Liver (tissue), 8 donors: ENCODE measurements at regions not wholly inside any gene's neighbourhood (a gene's known extent, or its start where the extent isn't known, plus 50 kb on each side); places are given as distances from the start of the nearest gene placed in this dataset.

ENCODE experiments used
- DNase-seq: peaks from one replicate; pipeline ENCODE4 v3.0.0-alpha.2; 2017; ENCODE audit warnings: low spot score
- H3K27ac ChIP-seq, 2 donors: one replicate each; pipeline ENCODE4 v1.7.0; 2013; ENCODE audit warnings: inconsistent platforms in 2 of 2, low read length in 2 of 2, control low read depth in 1 of 2, low read depth in 1 of 2, mild to moderate bottlenecking in 1 of 2
- H3K27me3 ChIP-seq, 4 donors: one replicate each; pipeline versions ENCODE4 v1.6.1 to v1.7.0; 2013; ENCODE audit warnings: low read length in 3 of 4, inconsistent platforms in 1 of 4, mild to moderate bottlenecking in 1 of 4, moderate library complexity in 1 of 4; ENCODE audit not compliant: control insufficient read depth in 4 of 4, insufficient read depth in 4 of 4
- H3K36me3 ChIP-seq, 4 donors: one replicate each; pipeline versions ENCODE4 v1.6.1 to v1.7.0; 2013; ENCODE audit warnings: low read length in 3 of 4, mild to moderate bottlenecking in 3 of 4, low read depth in 1 of 4, moderate library complexity in 1 of 4; ENCODE audit not compliant: control insufficient read depth in 4 of 4, insufficient read depth in 3 of 4
- H3K4me1 ChIP-seq, 4 donors: one replicate each; pipeline versions ENCODE4 v1.6.1 to v1.7.0; 2013; ENCODE audit warnings: low read length in 3 of 4, mild to moderate bottlenecking in 3 of 4, moderate library complexity in 1 of 4; ENCODE audit not compliant: control insufficient read depth in 4 of 4, insufficient read depth in 4 of 4
- H3K4me3 ChIP-seq, 3 donors: one replicate each; pipeline versions ENCODE4 v1.6.1 to v1.7.0; 2013; ENCODE audit warnings: low read length in 3 of 3, control low read depth in 1 of 3, low read depth in 1 of 3, mild to moderate bottlenecking in 1 of 3
- H3K9ac ChIP-seq, 2 donors: one replicate each; pipeline ENCODE4 v1.7.0; 2013; ENCODE audit warnings: low read length in 2 of 2, mild to moderate bottlenecking in 2 of 2, moderate library complexity in 2 of 2, control low read depth in 1 of 2, low read depth in 1 of 2
- H3K9me3 ChIP-seq, 4 donors: one replicate each; pipeline versions ENCODE4 v1.6.1 to v1.7.0; 2013; ENCODE audit warnings: low read length in 3 of 4; ENCODE audit not compliant: control insufficient read depth in 4 of 4
- CTCF ChIP-seq: fragments of 150-350 bp; IDR thresholded peaks from 2 replicates; pipeline ENCODE4 v1.5.1; 2017; ENCODE audit warnings: improper control_type of control experiment, low read depth, low read length; ENCODE audit not compliant: missing input control
- EGR1 ChIP-seq, 2 donors: IDR thresholded peaks; 2 replicates each; pipeline ENCODE4 v1.6.1; 2016 to 2018; ENCODE audit warnings: antibody characterized with exemption in 2 of 2, low read depth in 2 of 2
- FOXA1 ChIP-seq: IDR thresholded peaks from 2 replicates; pipeline ENCODE4 v1.6.1; 2016; ENCODE audit warnings: antibody characterized with exemption
- GABPA ChIP-seq, 2 donors: IDR thresholded peaks in 1 of 2; conservative IDR thresholded peaks in 1 of 2; 2 replicates each; pipeline ENCODE4 v1.6.1; 2016; ENCODE audit warnings: antibody characterized with exemption in 2 of 2, mild to moderate bottlenecking in 1 of 2, moderate library complexity in 1 of 2
- HNF4A ChIP-seq, 2 donors: conservative IDR thresholded peaks; 2 replicates each; pipeline ENCODE4 v1.6.1; 2016; ENCODE audit warnings: antibody characterized with exemption in 2 of 2, mild to moderate bottlenecking in 2 of 2
- HNF4G ChIP-seq: IDR thresholded peaks from 2 replicates; pipeline ENCODE4 v1.6.1; 2016; ENCODE audit warnings: antibody characterized with exemption
- MAX ChIP-seq: IDR thresholded peaks from 2 replicates; pipeline ENCODE4 v1.6.1; 2016; ENCODE audit warnings: antibody characterized with exemption
- NR2F2 ChIP-seq: IDR thresholded peaks from 2 replicates; pipeline ENCODE4 v1.6.1; 2016; ENCODE audit warnings: antibody characterized with exemption
- RAD21 ChIP-seq, 2 donors: IDR thresholded peaks; 2 replicates each; pipeline ENCODE4 v1.6.1; 2016; ENCODE audit warnings: antibody characterized with exemption in 2 of 2, mild to moderate bottlenecking in 2 of 2
- REST ChIP-seq: IDR thresholded peaks from 2 replicates; pipeline ENCODE4 v1.6.1; 2016; ENCODE audit warnings: antibody characterized with exemption, mild to moderate bottlenecking
- SP1 ChIP-seq: IDR thresholded peaks from 2 replicates; pipeline ENCODE4 v1.6.1; 2018; ENCODE audit warnings: antibody characterized with exemption, mild to moderate bottlenecking
- TAF1 ChIP-seq: conservative IDR thresholded peaks from 2 replicates; pipeline ENCODE4 v1.6.1; 2016; ENCODE audit warnings: antibody characterized with exemption, mild to moderate bottlenecking
- YY1 ChIP-seq: IDR thresholded peaks from 2 replicates; pipeline ENCODE4 v1.6.1; 2016; ENCODE audit warnings: antibody characterized with exemption, mild to moderate bottlenecking
- WGBS: extraction: QIAGEN DNeasy Blood & Tissue Kit; methylation state at CpG from one replicate; pipeline ENCODE4 v1.1.7; 2013; 5-methylcytosine and 5-hydroxymethylcytosine counted together
- donor health status: healthy.
- donor health status: healthy.
- donor health status: healthy.
- donor health status: healthy.
- donor health status: healthy.

GRCh38 chr10:120960725-120961124 lies 109.6 kb downstream of the WDR11 start:
- Histone ChIP-seq H3K36me3 (peaks cover 0 to 1% (median 0%) of the 10 kb centered on the region in 4 donors), H3K9me3 (no peaks in the 10 kb centered on the region), H3K4me3 (no peak overlapping the region), H3K4me1 (no peaks in the 10 kb centered on the region), H3K9ac (no peak overlapping the region), H3K27me3 (peaks cover 0 to 3% (median under 1%) of the 10 kb centered on the region in 4 donors), H3K27ac (no peak overlapping the region)
- TF ChIP-seq REST (no peak), HNF4A (conservative IDR thresholded peaks at IDR 0.05) (no peak), RAD21 (IDR thresholded peaks at IDR 0.05) (no peak), FOXA1 (no peak)
- WGBS, result 95% methylated on average over 7 of the region's 7 CpGs
- no peak for DNase-seq

- Histone ChIP-seq H3K27ac (no peak overlapping the region), H3K4me1 (no peaks in the 10 kb centered on the region), H3K4me3 (no peak overlapping the region), H3K36me3 (peaks cover 0 to 1% (median 0%) of the 10 kb centered on the region in 4 donors), H3K9me3 (no peaks in the 10 kb centered on the region), H3K9ac (no peak overlapping the region), H3K27me3 (peaks cover 0 to 3% (median under 1%) of the 10 kb centered on the region in 4 donors)
- TF ChIP-seq EGR1 (IDR thresholded peaks at IDR 0.05; ENCODE audit: low read depth in 2 of 2) (no peak), CTCF (no peak), GABPA (IDR thresholded peaks at IDR 0.05 in 1 of 2, conservative IDR thresholded peaks at IDR 0.05 in 1 of 2) (no peak), NR2F2 (no peak), YY1 (no peak), SP1 (no peak), HNF4G (no peak), TAF1 (no peak), MAX (no peak), FOXA1 (no peak)
- WGBS, result 83% methylated on average over 17 of the region's 17 CpGs
- DNase-seq, result no peak
These were observed 110.9 kb downstream of the WDR11 start for GRCh38 chr10:120961795-120962755.
